PC-3 (cell line): ENCODE measurements at regions not wholly inside any gene's neighbourhood (a gene's known extent, or its start where the extent isn't known, plus 50 kb on each side); places are given as distances from the start of the nearest gene placed in this dataset.

ENCODE experiments used
- ATAC-seq: fragments of 200-7000 bp; cut with Tn5 transposase; 2 replicates; pipeline ENCODE4 v1.9.1; 2020; ENCODE audit warnings: mild to moderate bottlenecking, moderate library complexity
- BruUV-seq: library from RNA; stranded (reverse); fragments of 400-500 nt; replicated peaks from 2 replicates; lab custom pipeline; 2021; lab: Mats Ljungman, UMichigan
- CTCF ChIA-PET: fragments of 300-600 bp; sonication (Branson Sonifier 250); formaldehyde crosslinking; loops from one replicate; lab custom pipeline; 2022; ENCODE audit warnings: antibody characterized with exemption; lab: Charles Lee
- POLR2A ChIA-PET: fragments of 300-600 bp; sonication (Branson Sonifier 250); formaldehyde crosslinking; loops from one replicate; lab custom pipeline; 2022; ENCODE audit warnings: antibody characterized with exemption; ENCODE audit not compliant: unreplicated experiment; lab: Charles Lee
- DNase-seq: peaks from one replicate; pipeline ENCODE4 v3.0.0-alpha.2; 2015
- H2AFZ ChIP-seq: fragments of 300-600 bp; sonication (generic); 2 replicates; pipeline ENCODE4 v1.6.0; 2016; ENCODE audit warnings: antibody characterized with exemption, low read length
- H3F3A ChIP-seq: fragments of 300-600 bp; sonication (generic); one replicate; pipeline ENCODE4 v1.6.0; 2017; ENCODE audit warnings: antibody characterized with exemption, low read length, control low read depth, mild to moderate bottlenecking; ENCODE audit not compliant: unreplicated experiment
- H3K27ac ChIP-seq: fragments of 300-600 bp; sonication (generic); 2 replicates; pipeline ENCODE4 v1.5.1; 2016; ENCODE audit warnings: mild to moderate bottlenecking, low read length
- H3K27me3 ChIP-seq: fragments of 300-600 bp; sonication (generic); 2 replicates; pipeline ENCODE4 v1.6.1; 2016; ENCODE audit warnings: low read length, mixed read lengths
- H3K36me3 ChIP-seq: fragments of 300-600 bp; sonication (generic); 2 replicates; pipeline ENCODE4 v1.6.1; 2016; ENCODE audit warnings: low read depth, mixed run types, low read length, mixed read lengths
- H3K4me1 ChIP-seq: fragments of 300-600 bp; sonication (generic); 2 replicates; pipeline ENCODE4 v1.5.1; 2016; ENCODE audit warnings: low read length; ENCODE audit not compliant: insufficient read depth
- H3K4me2 ChIP-seq: fragments of 300-600 bp; sonication (generic); 2 replicates; pipeline ENCODE4 v1.6.0; 2016; ENCODE audit warnings: low read length
- H3K4me3 ChIP-seq: fragments of 300-600 bp; sonication (generic); 2 replicates; pipeline ENCODE4 v1.5.1; 2016; ENCODE audit warnings: mild to moderate bottlenecking, low read length, mixed read lengths
- H3K79me2 ChIP-seq: fragments of 300-600 bp; sonication (generic); 2 replicates; pipeline ENCODE4 v1.6.1; 2017; ENCODE audit warnings: low read length, mixed read lengths
- H3K9ac ChIP-seq: fragments of 300-600 bp; sonication (generic); 2 replicates; pipeline ENCODE4 v1.6.0; 2016; ENCODE audit warnings: mild to moderate bottlenecking, low read length
- H3K9me2 ChIP-seq: fragments of 300-600 bp; sonication (generic); replicated peaks from 2 replicates; pipeline ENCODE4 v1.6.1; 2016; ENCODE audit warnings: mixed run types, low read length, mixed read lengths
- H3K9me3 ChIP-seq: fragments of 300-600 bp; sonication (generic); 2 replicates; pipeline ENCODE4 v1.6.1; 2016; ENCODE audit warnings: low read length, mixed read lengths
- H4K20me1 ChIP-seq: fragments of 300-600 bp; sonication (generic); 2 replicates; pipeline ENCODE4 v1.6.1; 2016; ENCODE audit warnings: low read length, mixed read lengths
- CTCF ChIP-seq: fragments of 300-600 bp; sonication (generic); conservative IDR thresholded peaks from 2 replicates; pipeline ENCODE4 v1.5.1; 2017; ENCODE audit warnings: antibody characterized with exemption, low read depth, mild to moderate bottlenecking, low read length
- EZH2 ChIP-seq: fragments of 300-600 bp; sonication (generic); IDR thresholded peaks from one replicate; pipeline ENCODE4 v1.6.1; 2017; ENCODE audit warnings: antibody characterized with exemption, mild to moderate bottlenecking, low read length; ENCODE audit not compliant: unreplicated experiment
- EZH2phosphoT487 ChIP-seq: fragments of 300-600 bp; sonication (generic); IDR thresholded peaks from 2 replicates; pipeline ENCODE4 v1.6.1; 2018; ENCODE audit warnings: mild to moderate bottlenecking, antibody characterized with exemption, low read length, borderline replicate concordance
- intact Hi-C: fragments of 100-400 bp; cut with micrococcal nuclease; formaldehyde crosslinking; loops from 2 replicates; pipeline ENCODE4 v1.9.0; 2023

GRCh38 chr3:139738697-139739096 lies 60.9 kb upstream of the NMNAT3 start:
- Histone ChIP-seq H3K79me2 (no peaks in the 10 kb centered on the region), H3K27me3 (peaks cover 5% of the 10 kb centered on the region; the same call in 1 of the 2 replicates), H3K9me2 (no peaks in the 10 kb centered on the region), H3K4me3 (no peak overlapping the region), H4K20me1 (no peaks in the 10 kb centered on the region), H3F3A (no peaks in the 10 kb centered on the region), H3K27ac (no peak overlapping the region), H3K9ac (no peak overlapping the region), H3K9me3 (no peaks in the 10 kb centered on the region), H2AFZ (no peak overlapping the region), H3K4me2 (no peak overlapping the region), H3K4me1 (no peaks in the 10 kb centered on the region), H3K36me3 (no peaks in the 10 kb centered on the region)
- TF ChIP-seq EZH2phosphoT487 (no peak), EZH2 (no peak), CTCF (no peak)
- ChIA-PET POLR2A (no interaction called here), CTCF (no interaction called here)
- no TSS peak for BruUV-seq
- DNase-seq (no peak), ATAC-seq (no peak)
- intact Hi-C loops = no loop called here

GRCh38 chr3:139737682-139738361 lies 60.0 kb upstream of the NMNAT3 start:
- DNase-seq = no peak
- POLR2A ChIA-PET = no interaction called here
- no peak for ATAC-seq
- Histone ChIP-seq H2AFZ (no peak overlapping the region), H3K27ac (no peak overlapping the region), H4K20me1 (no peaks in the 10 kb centered on the region), H3K36me3 (no peaks in the 10 kb centered on the region), H3K9me2 (no peaks in the 10 kb centered on the region), H3K4me3 (no peak overlapping the region), H3F3A (no peaks in the 10 kb centered on the region), H3K9me3 (no peaks in the 10 kb centered on the region), H3K4me1 (no peaks in the 10 kb centered on the region), H3K27me3 (peaks cover 5% of the 10 kb centered on the region; the same call in 1 of the 2 replicates), H3K4me2 (no peak overlapping the region), H3K9ac (no peak overlapping the region), H3K79me2 (no peaks in the 10 kb centered on the region)
- TF ChIP-seq EZH2phosphoT487 (no peak), EZH2 (no peak), CTCF (no peak)
- intact Hi-C loops = no loop called here
- CTCF ChIA-PET = no interaction called here
- no TSS peak for BruUV-seq

GRCh38 chr3:139735191-139735590 lies 57.4 kb upstream of the NMNAT3 start:
- intact Hi-C loops = no loop called here
- Histone ChIP-seq H3K9me3 (no peaks in the 10 kb centered on the region), H3F3A (no peaks in the 10 kb centered on the region), H2AFZ (no peak overlapping the region), H3K27me3 (0 out of 2 replicates have a peak, but pooled peaks cover 6% of the 10 kb centered on the region), H3K4me2 (no peak overlapping the region), H3K9ac (no peak overlapping the region), H3K4me3 (no peak overlapping the region), H3K79me2 (no peaks in the 10 kb centered on the region), H3K9me2 (no peaks in the 10 kb centered on the region), H4K20me1 (no peaks in the 10 kb centered on the region), H3K27ac (no peak overlapping the region), H3K4me1 (no peaks in the 10 kb centered on the region), H3K36me3 (no peaks in the 10 kb centered on the region)
- ATAC-seq = no peak
- ChIA-PET POLR2A (no interaction called here), CTCF (no interaction called here)
- BruUV-seq = no TSS peak
- DNase-seq = no peak
- TF ChIP-seq CTCF (no peak), EZH2 (no peak), EZH2phosphoT487 (no peak)
